SK-N-SH treated with all-trans-retinoic acid at 6 μM for 48 hours (cell line): ENCODE measurements at regions not wholly inside any gene's neighbourhood (a gene's known extent, or its start where the extent isn't known, plus 50 kb on each side); places are given as distances from the start of the nearest gene placed in this dataset.

ENCODE experiments used
- ATAC-seq: fragments of 200-7000 bp; cut with Tn5 transposase; 3 replicates; pipeline ENCODE4 v1.9.1; 2020; ENCODE audit warnings: mild to moderate bottlenecking, moderate library complexity
- ARNTL ChIP-seq: fragments of 450-650 bp; formaldehyde crosslinking; IDR thresholded peaks from 2 replicates; pipeline ENCODE4 v1.5.0; 2020; ENCODE audit warnings: low read depth, mild to moderate bottlenecking, moderate library complexity, borderline replicate concordance
- BACH2 ChIP-seq: fragments of 250-450 bp; sonication (Bioruptor Pico); IDR thresholded peaks from 2 replicates; pipeline ENCODE4 v1.9.0; 2021; ENCODE audit warnings: mild to moderate bottlenecking, borderline replicate concordance
- CSDC2 ChIP-seq: fragments of 250-450 bp; sonication (Bioruptor Pico); IDR thresholded peaks from 2 replicates; pipeline ENCODE4 v1.5.0; 2020; ENCODE audit warnings: mild to moderate bottlenecking, moderate library complexity
- ESRRG ChIP-seq: fragments of 250-450 bp; sonication (Bioruptor Pico); IDR thresholded peaks from 2 replicates; pipeline ENCODE4 v1.6.1; 2021; ENCODE audit warnings: mild to moderate bottlenecking
- GLIS3 ChIP-seq: fragments of 250-450 bp; sonication (Bioruptor Pico); IDR thresholded peaks from 2 replicates; pipeline ENCODE4 v1.5.0; 2020; ENCODE audit warnings: mild to moderate bottlenecking, moderate library complexity
- ISL1 ChIP-seq: fragments of 250-450 bp; sonication (Bioruptor Pico); IDR thresholded peaks from 2 replicates; pipeline ENCODE4 v2.1.2; 2022; ENCODE audit warnings: mild to moderate bottlenecking, moderate library complexity
- OSR1 ChIP-seq: fragments of 250-450 bp; sonication (Bioruptor Pico); IDR thresholded peaks from 2 replicates; pipeline ENCODE4 v1.8.0; 2022; ENCODE audit warnings: moderate library complexity, mild to moderate bottlenecking, inconsistent platforms
- RARB ChIP-seq: fragments of 250-450 bp; sonication (Bioruptor Pico); IDR thresholded peaks from 2 replicates; pipeline ENCODE4 v1.8.0; 2021; ENCODE audit warnings: mild to moderate bottlenecking, moderate library complexity
- TCF4 ChIP-seq: fragments of 250-450 bp; sonication (Bioruptor Pico); IDR thresholded peaks from 2 replicates; pipeline ENCODE4 v1.8.0; 2021; ENCODE audit warnings: mild to moderate bottlenecking, moderate library complexity, borderline replicate concordance
- TOX ChIP-seq: fragments of 250-450 bp; sonication (Bioruptor Pico); IDR thresholded peaks from 2 replicates; pipeline ENCODE4 v1.8.0; 2021; ENCODE audit warnings: mild to moderate bottlenecking, moderate library complexity, borderline replicate concordance
- ZC3H10 ChIP-seq: fragments of 250-450 bp; sonication (Bioruptor Pico); IDR thresholded peaks from 2 replicates; pipeline ENCODE4 v1.5.1; 2021; ENCODE audit warnings: mild to moderate bottlenecking, moderate library complexity
- ZFP3 ChIP-seq: fragments of 250-450 bp; sonication (Bioruptor Pico); IDR thresholded peaks from 2 replicates; pipeline ENCODE4 v1.5.0; 2020; ENCODE audit warnings: mild to moderate bottlenecking, moderate library complexity
- ZFP30 ChIP-seq: fragments of 450-650 bp; formaldehyde crosslinking; IDR thresholded peaks from 2 replicates; pipeline ENCODE4 v1.5.0; 2022; ENCODE audit warnings: mild to moderate bottlenecking, moderate library complexity
- ZNF565 ChIP-seq: fragments of 450-650 bp; formaldehyde crosslinking; conservative IDR thresholded peaks from 2 replicates; pipeline ENCODE4 v1.5.0; 2020; ENCODE audit warnings: low read depth, mild to moderate bottlenecking, moderate library complexity
- ZNF70 ChIP-seq: fragments of 450-650 bp; formaldehyde crosslinking; IDR thresholded peaks from 2 replicates; pipeline ENCODE4 v1.5.0; 2020; ENCODE audit warnings: mild to moderate bottlenecking, moderate library complexity
- ZNF8 ChIP-seq: fragments of 450-650 bp; formaldehyde crosslinking; IDR thresholded peaks from 2 replicates; pipeline ENCODE4 v1.5.0; 2020; ENCODE audit warnings: mild to moderate bottlenecking, moderate library complexity
- TF ChIP-seq, protein P1 (sequence below): fragments of 250-450 bp; sonication (Bioruptor Pico); IDR thresholded peaks from 2 replicates; pipeline ENCODE4 v1.5.0; 2020; ENCODE audit warnings: mild to moderate bottlenecking, moderate library complexity
- TF ChIP-seq, protein P2 (sequence below): fragments of 250-450 bp; sonication (Bioruptor Pico); IDR thresholded peaks from 2 replicates; pipeline ENCODE4 v1.5.1; 2021; ENCODE audit warnings: mild to moderate bottlenecking, moderate library complexity
- TF ChIP-seq, protein P3 (sequence below): fragments of 250-450 bp; sonication (Bioruptor Pico); IDR thresholded peaks from 2 replicates; pipeline ENCODE4 v1.8.0; 2021; ENCODE audit warnings: low read depth, mild to moderate bottlenecking, moderate library complexity, borderline replicate concordance
- TF ChIP-seq, protein P4 (sequence below): fragments of 250-450 bp; sonication (Bioruptor Pico); IDR thresholded peaks from 2 replicates; pipeline ENCODE4 v1.5.1; 2020; ENCODE audit warnings: low read depth, mild to moderate bottlenecking, moderate library complexity

GRCh38 chr10:33843379-33843778, 508.9 kb upstream of the NRP1 start:
- TF ChIP-seq, protein P1, sequence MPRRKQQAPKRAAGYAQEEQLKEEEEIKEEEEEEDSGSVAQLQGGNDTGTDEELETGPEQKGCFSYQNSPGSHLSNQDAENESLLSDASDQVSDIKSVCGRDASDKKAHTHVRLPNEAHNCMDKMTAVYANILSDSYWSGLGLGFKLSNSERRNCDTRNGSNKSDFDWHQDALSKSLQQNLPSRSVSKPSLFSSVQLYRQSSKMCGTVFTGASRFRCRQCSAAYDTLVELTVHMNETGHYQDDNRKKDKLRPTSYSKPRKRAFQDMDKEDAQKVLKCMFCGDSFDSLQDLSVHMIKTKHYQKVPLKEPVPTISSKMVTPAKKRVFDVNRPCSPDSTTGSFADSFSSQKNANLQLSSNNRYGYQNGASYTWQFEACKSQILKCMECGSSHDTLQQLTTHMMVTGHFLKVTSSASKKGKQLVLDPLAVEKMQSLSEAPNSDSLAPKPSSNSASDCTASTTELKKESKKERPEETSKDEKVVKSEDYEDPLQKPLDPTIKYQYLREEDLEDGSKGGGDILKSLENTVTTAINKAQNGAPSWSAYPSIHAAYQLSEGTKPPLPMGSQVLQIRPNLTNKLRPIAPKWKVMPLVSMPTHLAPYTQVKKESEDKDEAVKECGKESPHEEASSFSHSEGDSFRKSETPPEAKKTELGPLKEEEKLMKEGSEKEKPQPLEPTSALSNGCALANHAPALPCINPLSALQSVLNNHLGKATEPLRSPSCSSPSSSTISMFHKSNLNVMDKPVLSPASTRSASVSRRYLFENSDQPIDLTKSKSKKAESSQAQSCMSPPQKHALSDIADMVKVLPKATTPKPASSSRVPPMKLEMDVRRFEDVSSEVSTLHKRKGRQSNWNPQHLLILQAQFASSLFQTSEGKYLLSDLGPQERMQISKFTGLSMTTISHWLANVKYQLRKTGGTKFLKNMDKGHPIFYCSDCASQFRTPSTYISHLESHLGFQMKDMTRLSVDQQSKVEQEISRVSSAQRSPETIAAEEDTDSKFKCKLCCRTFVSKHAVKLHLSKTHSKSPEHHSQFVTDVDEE, result no peak
- TF ChIP-seq ZNF70 (CRISPR knock-in tag), result no peak
- TF ChIP-seq, protein P2, sequence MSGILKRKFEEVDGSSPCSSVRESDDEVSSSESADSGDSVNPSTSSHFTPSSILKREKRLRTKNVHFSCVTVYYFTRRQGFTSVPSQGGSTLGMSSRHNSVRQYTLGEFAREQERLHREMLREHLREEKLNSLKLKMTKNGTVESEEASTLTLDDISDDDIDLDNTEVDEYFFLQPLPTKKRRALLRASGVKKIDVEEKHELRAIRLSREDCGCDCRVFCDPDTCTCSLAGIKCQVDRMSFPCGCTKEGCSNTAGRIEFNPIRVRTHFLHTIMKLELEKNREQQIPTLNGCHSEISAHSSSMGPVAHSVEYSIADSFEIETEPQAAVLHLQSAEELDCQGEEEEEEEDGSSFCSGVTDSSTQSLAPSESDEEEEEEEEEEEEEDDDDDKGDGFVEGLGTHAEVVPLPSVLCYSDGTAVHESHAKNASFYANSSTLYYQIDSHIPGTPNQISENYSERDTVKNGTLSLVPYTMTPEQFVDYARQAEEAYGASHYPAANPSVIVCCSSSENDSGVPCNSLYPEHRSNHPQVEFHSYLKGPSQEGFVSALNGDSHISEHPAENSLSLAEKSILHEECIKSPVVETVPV, result no peak
- no peak for TF ChIP-seq ZNF8 (CRISPR knock-in tag)
- TF ChIP-seq ZNF565 (CRISPR knock-in tag), result no peak
- TF ChIP-seq OSR1 (CRISPR knock-in tag), result no peak
- no peak for ATAC-seq

DNA sequence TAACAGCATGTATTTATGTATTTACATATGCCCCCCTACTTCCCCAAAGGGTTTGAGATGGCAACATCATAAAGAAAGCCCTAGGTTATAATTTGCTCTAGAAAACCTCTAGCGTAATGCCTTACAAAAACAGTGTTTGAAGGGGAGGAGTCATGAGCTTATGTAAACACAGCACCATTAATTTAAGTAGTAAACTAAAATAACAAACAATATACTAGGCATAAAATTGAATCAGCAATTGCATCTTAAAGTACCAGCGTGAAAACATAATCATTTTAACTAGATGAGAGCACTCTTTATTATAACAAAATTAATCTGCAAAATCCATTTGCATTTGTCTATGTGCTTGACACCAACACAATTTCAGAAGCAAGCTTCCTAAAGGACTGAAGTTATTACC, 507.2 kb upstream of the NRP1 start:
- no peak for ATAC-seq
- TF ChIP-seq ISL1 (CRISPR knock-in tag), result no peak
- TF ChIP-seq, protein P1, result no peak

GRCh38 chr10:33838731-33839130, 504.3 kb upstream of the NRP1 start:
- ATAC-seq, result no peak
- TF ChIP-seq ZFP30 (CRISPR knock-in tag), result no peak

DNA sequence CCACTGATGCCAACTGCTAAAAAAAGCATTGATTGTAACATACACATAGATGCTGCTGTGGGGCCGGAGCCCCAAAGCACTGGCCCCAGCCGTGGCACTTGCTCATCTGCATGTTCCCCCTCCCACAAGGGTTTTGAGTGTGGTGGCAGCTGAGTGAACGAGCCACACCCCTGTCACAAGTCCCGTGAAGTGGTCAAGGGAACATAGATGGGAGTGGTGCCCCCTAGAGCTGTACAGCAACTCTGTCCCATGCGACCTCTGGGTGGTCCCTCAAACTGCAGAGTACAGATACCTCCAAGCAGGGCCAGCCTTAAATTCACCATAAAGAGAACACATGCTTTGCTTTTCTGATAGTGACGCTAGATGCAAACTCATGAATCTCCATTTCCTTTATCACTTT, 503.3 kb upstream of the NRP1 start:
- TF ChIP-seq, protein P3, sequence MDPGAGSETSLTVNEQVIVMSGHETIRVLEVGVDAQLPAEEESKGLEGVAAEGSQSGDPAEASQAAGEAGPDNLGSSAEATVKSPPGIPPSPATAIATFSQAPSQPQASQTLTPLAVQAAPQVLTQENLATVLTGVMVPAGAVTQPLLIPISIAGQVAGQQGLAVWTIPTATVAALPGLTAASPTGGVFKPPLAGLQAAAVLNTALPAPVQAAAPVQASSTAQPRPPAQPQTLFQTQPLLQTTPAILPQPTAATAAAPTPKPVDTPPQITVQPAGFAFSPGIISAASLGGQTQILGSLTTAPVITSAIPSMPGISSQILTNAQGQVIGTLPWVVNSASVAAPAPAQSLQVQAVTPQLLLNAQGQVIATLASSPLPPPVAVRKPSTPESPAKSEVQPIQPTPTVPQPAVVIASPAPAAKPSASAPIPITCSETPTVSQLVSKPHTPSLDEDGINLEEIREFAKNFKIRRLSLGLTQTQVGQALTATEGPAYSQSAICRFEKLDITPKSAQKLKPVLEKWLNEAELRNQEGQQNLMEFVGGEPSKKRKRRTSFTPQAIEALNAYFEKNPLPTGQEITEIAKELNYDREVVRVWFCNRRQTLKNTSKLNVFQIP (CRISPR knock-in tag), result no peak
- TF ChIP-seq CSDC2 (CRISPR knock-in tag), result no peak
- no peak for TF ChIP-seq ZFP3
- TF ChIP-seq GLIS3 (CRISPR knock-in tag), result no peak
- no peak for TF ChIP-seq ZNF565 (CRISPR knock-in tag)
- TF ChIP-seq, protein P1, result no peak
- TF ChIP-seq TOX (CRISPR knock-in tag), result no peak
- TF ChIP-seq ESRRG (CRISPR knock-in tag), result no peak
- TF ChIP-seq, protein P4, sequence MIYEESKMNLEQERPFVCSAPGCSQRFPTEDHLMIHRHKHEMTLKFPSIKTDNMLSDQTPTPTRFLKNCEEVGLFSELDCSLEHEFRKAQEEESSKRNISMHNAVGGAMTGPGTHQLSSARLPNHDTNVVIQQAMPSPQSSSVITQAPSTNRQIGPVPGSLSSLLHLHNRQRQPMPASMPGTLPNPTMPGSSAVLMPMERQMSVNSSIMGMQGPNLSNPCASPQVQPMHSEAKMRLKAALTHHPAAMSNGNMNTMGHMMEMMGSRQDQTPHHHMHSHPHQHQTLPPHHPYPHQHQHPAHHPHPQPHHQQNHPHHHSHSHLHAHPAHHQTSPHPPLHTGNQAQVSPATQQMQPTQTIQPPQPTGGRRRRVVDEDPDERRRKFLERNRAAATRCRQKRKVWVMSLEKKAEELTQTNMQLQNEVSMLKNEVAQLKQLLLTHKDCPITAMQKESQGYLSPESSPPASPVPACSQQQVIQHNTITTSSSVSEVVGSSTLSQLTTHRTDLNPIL, result no peak
- no peak for TF ChIP-seq ARNTL (CRISPR knock-in tag)
- no peak for TF ChIP-seq BACH2 (CRISPR knock-in tag)
- TF ChIP-seq RARB (CRISPR knock-in tag), result no peak
- TF ChIP-seq TCF4 (CRISPR knock-in tag), result no peak
- TF ChIP-seq ISL1 (CRISPR knock-in tag), result no peak
- TF ChIP-seq ZC3H10 (CRISPR knock-in tag), result no peak
- no peak for ATAC-seq
